ENCODE measurements at regions not wholly inside any gene's neighbourhood (a gene's known extent, or its start where the extent isn't known, plus 50 kb on each side); places are given as distances from the start of the nearest gene placed in this dataset.
"Not testable (repeated sequence)": the region's sequence is repeated elsewhere in the genome, so short reads cannot be mapped to it uniquely, and the experiment has no call there.

DNA sequence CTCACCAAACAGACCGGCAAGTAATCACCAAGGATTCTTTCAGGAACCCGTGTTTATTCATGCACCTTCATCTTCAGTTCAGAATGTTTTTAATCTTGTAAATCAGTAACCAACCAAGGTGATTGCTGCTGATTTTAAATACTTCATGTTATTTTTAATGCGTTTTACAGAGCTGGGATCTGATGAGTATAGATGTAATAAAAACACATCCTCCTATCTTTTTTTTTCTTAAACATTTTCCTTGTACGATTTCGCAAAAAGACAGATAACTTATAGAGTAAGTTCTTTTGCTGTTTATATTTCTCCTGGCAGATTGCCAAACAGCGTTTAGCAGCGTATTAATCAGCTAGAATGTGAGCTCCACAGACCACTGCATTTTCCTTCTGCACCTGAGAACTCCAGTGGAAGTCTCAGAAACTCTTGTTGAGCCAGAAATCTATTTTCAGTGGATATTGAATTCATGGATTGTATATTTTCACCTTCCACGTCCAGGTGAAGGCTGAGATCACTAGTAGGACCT lies 397.8 kb upstream of the NRP1 start:
- peak; percentile 20 for DNase-seq

- DNase-seq, result no peak
These were observed 396.9 kb upstream of the NRP1 start for GRCh38 chr10:33731322-33731721.

- DNase-seq, result no peak
These were observed 391.0 kb upstream of the NRP1 start for GRCh38 chr10:33725430-33725829.

DNA sequence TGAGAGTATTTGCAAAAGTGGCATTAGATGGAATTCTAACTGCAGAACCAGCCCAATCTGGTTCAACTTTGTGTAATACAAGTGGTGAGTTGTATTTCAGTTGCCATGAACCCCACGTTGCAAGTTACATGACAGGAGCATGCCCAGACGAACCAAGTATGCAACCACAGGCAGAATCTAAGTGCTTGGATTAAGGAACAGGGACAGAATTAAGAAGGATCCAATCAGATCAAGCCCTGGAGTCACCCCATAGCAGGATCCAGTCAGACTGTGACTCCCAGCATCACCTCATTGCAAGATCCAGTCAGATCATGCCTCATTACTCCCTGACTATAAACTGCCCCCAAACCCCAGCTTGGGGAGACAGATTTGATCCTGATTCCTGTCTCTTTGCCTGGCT lies 388.7 kb upstream of the NRP1 start:
- no peak for DNase-seq

- DNase-seq, result peak; percentile 16
These were observed 387.6 kb upstream of the NRP1 start for GRCh38 chr10:33722067-33722466.

DNA sequence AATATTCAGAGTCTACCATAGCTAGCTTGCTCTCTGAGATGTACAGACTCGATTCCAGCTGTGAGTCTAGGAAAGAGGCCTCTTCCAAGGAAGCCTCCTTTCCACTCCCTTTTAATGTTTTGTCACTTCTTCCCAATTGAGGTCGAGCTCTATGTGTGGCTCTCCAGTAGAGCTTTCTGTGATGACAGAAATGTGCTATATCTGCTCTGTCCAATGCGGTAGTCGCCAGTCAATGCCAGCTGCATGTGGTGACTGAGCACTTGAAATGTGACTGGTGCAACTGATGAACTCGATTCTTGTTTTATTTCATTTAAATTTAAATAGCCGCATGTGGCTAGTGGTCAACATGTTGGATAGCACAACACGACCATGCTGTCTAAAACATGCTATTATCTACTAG lies 387.0 kb upstream of the NRP1 start:
- DNase-seq, result no peak

DNA sequence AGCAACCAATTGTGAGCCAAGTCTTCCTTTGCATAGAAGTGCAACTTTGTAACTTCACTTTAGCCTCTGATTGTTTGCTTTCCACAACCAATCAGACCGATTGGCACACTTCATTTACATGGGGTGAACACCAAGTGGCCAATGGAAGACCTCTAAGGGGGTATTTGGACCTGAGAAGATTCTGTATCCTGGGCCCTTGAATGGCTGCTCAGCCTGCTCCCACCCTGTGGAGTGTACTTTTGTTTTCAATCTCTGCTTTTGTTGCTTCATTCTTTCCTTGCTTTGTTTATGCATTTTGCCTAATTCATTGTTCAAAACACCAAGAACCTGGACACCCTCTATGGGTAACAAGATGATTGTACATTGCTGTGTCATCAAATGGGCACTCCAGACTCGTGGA lies 385.7 kb upstream of the NRP1 start:
- no peak for DNase-seq

DNA sequence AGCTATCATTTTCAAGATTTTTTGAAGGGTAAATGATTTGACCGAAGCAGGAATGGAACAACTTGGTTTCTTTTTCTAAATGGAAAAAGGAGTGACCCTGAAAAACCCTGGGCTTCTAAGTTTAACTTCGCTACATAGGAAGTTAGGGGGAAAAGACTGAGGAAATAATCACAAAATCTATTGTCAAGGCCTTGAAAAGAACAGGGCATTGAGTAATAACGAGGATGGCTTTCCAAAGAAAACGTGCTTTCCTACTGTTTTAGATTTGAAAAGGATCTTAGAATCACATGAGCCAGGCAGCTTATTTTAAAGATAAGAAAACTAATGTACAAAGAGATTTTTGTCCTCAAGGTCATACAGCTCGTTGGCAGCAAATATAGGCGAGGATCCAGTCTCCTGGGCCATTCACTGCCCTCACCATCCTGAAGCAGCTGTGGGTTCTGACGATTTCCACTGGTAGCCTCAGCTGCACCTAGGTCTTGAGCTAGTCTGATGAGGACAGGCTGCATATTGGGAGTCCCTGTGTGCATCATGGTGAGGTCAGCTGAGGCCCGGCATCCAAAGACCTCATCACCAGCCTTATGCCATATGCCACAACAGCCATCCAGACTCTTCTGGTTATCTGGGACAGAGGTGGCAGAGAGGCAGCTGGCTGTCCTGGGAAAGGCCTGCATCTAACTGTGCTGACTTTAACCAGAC lies 384.7 kb upstream of the NRP1 start:
- no peak for DNase-seq

DNA sequence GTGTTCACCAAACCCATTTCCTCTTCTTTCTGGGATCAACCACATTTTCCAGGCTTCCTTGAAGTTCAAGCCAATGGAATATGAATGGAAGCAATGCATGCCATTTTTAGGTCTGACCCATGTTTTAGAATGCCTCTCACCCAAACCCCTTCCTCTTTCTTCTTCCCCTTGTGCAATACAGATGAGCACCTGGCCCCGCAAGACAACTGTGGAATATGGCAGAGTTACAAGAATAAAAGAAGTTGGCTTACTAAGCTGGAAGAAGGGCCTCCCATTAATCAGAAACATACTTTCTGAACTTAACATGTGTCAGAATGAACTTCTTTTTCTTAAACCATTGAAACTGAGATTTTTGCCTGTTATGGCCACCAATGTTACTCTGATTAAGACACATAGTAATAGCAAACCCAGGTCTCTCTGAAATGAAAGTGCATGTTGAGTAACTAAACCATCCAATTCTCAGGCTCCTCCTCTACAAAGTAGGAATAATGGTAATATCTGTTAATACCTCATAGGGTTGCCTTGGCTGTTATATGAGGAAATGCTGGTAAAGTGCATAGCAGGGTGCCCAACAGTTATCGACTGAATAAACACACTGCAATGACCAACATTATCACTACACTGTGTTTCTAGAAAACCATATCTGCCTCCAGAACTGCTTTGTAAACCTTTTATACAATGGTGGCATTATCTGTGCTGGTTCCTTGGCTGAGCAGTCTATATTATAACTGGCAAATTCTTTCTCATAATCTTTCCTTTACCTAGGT lies 382.2 kb upstream of the NRP1 start:
- DNase-seq, result no peak

DNA sequence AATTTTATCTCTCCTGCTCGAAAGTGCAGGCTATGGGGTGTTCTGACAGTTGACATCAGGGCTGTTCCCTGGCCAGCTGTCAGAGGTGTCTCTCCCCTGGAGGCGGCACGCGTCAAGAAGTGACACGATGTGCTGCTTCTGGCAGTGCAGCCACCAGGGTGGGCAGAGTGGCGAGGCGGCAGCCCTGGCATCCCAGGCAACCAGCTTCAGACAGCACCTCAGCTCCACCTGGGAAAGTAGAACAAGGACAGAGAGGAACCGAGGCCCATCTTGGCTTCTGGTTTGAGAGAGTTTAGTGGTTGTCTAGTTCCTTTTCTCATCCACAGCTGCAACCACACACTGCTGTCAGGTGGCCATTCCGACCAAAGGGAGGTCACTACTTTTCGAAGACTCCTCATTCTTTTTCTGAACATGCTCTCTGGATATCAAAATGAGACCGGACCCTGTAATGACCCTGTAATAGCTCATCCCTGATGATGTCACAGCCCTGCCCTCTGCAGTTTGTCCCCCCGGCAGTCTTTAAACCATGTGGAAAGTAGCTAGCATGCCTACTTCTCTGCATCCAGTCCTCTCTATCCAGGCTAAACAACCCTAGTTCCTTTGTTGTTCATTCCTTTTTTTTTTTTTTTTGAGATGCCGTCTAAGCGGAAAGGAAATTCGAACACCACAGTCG lies 381.0 kb upstream of the NRP1 start:
- no peak for DNase-seq

GRCh38 chr10:33712825-33713224 lies 378.4 kb upstream of the NRP1 start:
- DNase-seq, result no peak

- DNase-seq, result no peak
These were observed 375.5 kb upstream of the NRP1 start for GRCh38 chr10:33710006-33710405.

DNA sequence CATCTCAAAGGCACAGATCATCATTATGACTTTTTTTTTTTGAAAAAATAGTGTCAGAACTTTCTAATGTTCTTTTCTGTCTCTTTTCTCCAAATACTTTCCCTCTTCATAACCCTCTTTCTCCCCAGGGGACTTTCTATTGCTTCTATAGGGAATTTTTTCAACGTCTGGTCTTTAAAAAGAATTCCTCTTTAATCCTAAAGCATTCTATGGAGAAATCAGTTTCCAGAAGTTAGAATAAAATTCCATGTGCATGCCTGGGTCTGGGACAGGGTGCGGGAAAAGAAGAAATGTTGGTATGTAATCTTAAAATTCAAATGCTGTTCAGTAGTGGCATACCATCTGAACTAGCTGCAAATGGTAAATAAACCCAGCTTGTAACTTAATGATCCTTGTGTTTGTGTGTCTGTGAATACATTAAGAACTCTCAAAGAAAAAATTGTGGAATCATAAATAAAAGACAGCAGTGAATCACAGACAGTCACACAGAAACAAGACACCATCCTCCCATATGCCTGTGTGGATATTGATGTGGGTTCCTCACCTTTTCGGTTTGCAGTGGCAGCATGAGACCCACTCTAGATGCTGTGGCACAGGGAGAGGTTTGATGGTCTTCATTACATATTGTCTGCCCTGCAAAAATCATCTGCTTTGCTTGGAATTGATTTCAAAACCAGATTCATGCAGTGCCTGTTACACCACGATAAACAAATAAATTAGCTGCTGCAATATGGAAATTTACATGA lies 374.7 kb upstream of the NRP1 start:
- DNase-seq, result no peak

- DNase-seq, result no peak
These were observed 374.1 kb upstream of the NRP1 start for GRCh38 chr10:33708561-33708960.

DNA sequence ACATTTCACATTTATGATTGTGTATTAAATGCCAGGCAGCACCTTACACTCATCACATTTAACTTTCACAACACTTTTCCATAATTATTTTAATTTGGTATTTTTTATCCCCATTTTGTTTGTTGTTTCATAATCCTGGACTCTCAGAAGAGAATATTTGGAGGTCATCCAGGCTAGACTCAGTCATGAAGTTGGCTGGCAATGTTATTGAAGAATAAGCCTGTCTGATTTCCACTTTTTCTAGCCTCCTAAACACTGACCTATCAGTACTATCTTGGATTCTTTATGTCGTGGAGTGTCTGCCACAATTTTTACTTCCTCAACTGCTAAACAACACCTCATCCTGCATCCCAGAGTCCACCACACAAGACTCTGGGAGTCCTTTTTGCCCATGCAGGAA lies 372.3 kb upstream of the NRP1 start:
- no peak for DNase-seq

GRCh38 chr10:33706191-33706590 lies 371.7 kb upstream of the NRP1 start:
- DNase-seq, result no peak

DNA sequence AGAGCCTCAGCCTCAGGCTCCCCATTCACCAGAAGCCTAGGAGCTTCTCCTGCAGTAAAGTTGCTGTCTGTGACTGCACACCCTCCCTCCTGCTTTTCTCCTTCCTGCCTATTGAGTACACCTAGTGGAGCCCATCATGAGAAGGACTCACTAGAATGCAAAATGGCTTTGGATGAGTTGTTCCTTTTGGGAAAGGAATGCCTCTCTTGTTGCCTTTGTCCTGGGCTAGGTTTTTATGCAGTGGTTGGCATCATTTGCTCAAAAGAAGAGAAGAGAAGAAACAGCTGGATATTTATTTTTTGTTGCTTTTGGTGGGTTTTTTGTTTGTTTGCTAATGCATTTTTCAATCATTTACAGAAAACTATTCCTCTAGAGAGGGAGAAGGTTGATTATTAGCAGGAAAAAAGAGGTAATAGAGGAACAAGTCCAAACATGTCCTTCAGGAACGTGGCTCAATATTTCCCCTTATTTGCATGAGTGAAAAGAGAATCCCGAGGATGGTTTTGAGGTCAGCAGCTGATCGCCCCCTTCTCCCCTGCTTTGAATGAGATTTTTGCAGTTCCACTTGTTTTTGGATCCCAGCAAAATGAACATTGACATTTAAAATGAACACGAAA lies 369.9 kb upstream of the NRP1 start:
- DNase-seq, result no peak

GRCh38 chr10:33703501-33704213 lies 369.2 kb upstream of the NRP1 start:
- no peak for DNase-seq

- no peak for DNase-seq
These were observed 363.6 kb upstream of the NRP1 start for GRCh38 chr10:33698033-33698432.

- DNase-seq, result no peak
These were observed 362.5 kb upstream of the NRP1 start for GRCh38 chr10:33697016-33697415.

DNA sequence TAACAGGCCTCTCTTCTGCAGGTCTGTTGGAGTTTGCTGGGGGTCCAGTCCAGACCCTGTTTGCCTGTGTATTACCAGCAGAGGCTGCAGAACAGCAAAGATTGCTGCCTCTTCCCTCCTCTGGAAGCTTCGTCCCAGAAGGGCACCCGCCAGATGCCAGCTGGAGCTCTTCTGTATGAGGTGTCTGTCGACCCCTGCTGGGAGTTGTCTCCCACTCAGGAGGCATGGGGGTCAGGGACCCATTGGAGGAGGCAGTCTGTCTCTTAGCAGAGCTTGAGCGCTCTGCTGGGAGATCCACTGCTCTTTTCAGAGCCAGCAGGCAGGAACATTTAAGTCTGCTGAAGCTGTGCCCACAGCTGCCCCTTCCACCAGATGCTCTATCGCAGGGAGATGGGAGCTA lies 361.1 kb upstream of the NRP1 start:
- no peak for DNase-seq

- not testable (repeated sequence) for DNase-seq
These were observed 356.1 kb upstream of the NRP1 start for GRCh38 chr10:33690536-33690935.

Measured in DMS53 (cell line).